ENCODE measurements at regions not wholly inside any gene's neighbourhood (a gene's known extent, or its start where the extent isn't known, plus 50 kb on each side); places are given as distances from the start of the nearest gene placed in this dataset.

DNA sequence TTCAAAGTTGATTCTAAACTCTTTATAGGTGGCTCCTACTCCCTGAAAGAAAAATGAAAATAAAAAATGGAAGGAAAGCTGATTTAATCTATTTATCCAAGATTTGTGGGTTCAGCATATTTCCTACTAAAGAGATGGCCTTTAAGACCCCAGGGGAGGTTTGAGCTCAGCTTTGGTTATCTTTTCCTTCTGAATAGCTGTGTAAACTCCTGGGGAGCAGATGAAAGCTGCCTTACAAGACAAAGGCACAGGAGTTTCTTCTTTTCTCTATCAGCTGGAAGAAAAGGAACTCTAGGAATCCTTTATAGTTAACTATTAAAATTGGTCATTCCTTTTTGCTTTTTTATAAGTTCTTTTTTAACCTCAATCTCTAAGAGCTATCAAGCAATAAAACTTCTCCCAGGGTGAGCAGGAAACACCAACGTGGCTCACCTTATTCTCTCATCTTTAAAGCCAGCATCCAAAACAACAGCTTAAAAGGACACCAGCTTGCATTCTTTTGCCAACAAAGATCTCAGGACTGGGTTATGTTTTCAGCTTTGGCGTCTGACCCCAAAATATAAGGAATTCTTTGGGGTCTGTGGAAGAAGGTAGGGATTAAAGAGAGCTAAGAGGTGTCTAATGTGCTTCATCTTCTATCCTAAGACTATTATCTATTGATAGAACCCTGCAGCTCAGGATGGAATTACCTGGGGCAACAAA lies 371.7 kb upstream of the KITLG start:
- peak overlapping the region; percentile 15; the same call in 1 of the 2 replicates for H3K27ac ChIP-seq
- no peak for TF ChIP-seq CTCF (conservative IDR thresholded peaks at IDR 0.05)

- no peak for TF ChIP-seq CTCF (conservative IDR thresholded peaks at IDR 0.05)
- no peak overlapping the region for H3K27ac ChIP-seq
Observed at GRCh38 chr12:88951177-88951576, 370.9 kb upstream of the KITLG start.

- TF ChIP-seq CTCF (conservative IDR thresholded peaks at IDR 0.05) = no peak; the same call in 1 of the 2 replicates
- no peak overlapping the region for H3K27ac ChIP-seq
Observed at GRCh38 chr12:88947486-88948043, 367.3 kb upstream of the KITLG start.

DNA sequence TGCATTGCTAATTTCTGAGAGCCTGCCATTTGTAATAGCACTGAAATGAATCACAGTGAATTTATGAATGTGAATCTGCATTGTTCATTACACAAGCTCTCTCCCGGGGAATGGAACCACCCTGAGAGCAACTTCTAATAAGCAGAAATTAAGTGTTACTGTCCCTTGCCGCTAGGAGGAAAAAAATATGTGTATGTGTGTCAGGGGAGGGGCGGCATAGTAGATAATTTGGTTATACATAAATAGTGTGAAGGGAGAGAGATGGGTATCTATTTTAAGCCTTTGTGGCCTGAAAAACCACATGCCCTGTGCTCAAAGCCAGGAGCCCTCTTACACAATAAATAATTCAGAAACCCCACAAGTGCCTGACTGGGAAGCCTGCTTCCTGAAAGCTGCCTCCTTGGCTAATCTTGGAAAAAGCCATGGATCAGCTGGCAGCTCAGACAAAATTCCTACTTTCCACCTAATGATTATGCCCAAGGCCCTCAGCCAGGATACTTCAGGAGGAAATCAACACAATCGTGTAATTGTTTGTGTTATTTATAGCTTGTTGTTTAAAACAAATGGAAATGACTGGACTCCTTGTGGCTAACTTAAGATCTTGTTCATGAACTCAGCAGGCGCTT lies 366.2 kb upstream of the KITLG start:
- TF ChIP-seq CTCF (conservative IDR thresholded peaks at IDR 0.05) = no peak
- no peak overlapping the region for H3K27ac ChIP-seq

GRCh38 chr12:88945051-88945732 lies 364.9 kb upstream of the KITLG start:
- H3K27ac ChIP-seq = no peak overlapping the region
- no peak for TF ChIP-seq CTCF (conservative IDR thresholded peaks at IDR 0.05)

- no peak overlapping the region for H3K27ac ChIP-seq
- no peak for TF ChIP-seq CTCF (conservative IDR thresholded peaks at IDR 0.05)
Observed at GRCh38 chr12:88944397-88944796, 364.1 kb upstream of the KITLG start.

GRCh38 chr12:88940854-88941253 lies 360.6 kb upstream of the KITLG start:
- no peak overlapping the region for H3K27ac ChIP-seq
- no peak for TF ChIP-seq CTCF (conservative IDR thresholded peaks at IDR 0.05)

Data from VCaP (cell line).